OCI-LY1 (cell line): ENCODE measurements at regions not wholly inside any gene's neighbourhood (a gene's known extent, or its start where the extent isn't known, plus 50 kb on each side); places are given as distances from the start of the nearest gene placed in this dataset.

Source experiments
- H2AFZ ChIP-seq: fragments of 200-600 bp; sonication (generic), shearing (Covaris generic); 2 replicates; pipeline ENCODE4 v1.6.0; 2014; ENCODE audit warnings: antibody characterized with exemption, mild to moderate bottlenecking, low read length
- H3F3A ChIP-seq: fragments of 200-600 bp; sonication (generic), shearing (Covaris generic); 2 replicates; pipeline ENCODE4 v1.6.0; 2014; ENCODE audit warnings: mild to moderate bottlenecking, antibody characterized with exemption, low read length, moderate library complexity; ENCODE audit not compliant: insufficient read depth
- H3K27ac ChIP-seq: fragments of 200-600 bp; sonication (generic); 2 replicates; pipeline ENCODE4 v1.5.1; 2014; ENCODE audit warnings: low read length, mixed run types, mild to moderate bottlenecking, low read depth; ENCODE audit not compliant: poor library complexity, severe bottlenecking
- H3K27me3 ChIP-seq: fragments of 200-600 bp; sonication (generic); 2 replicates; pipeline ENCODE4 v1.6.0; 2014; ENCODE audit warnings: antibody characterized with exemption, mild to moderate bottlenecking, low read length, moderate library complexity; ENCODE audit not compliant: insufficient read depth
- H3K36me3 ChIP-seq: fragments of 200-600 bp; sonication (generic); 2 replicates; pipeline ENCODE4 v1.6.1; 2014; ENCODE audit warnings: mild to moderate bottlenecking, antibody characterized with exemption, low read length, moderate library complexity, mixed read lengths; ENCODE audit not compliant: insufficient read depth
- H3K4me1 ChIP-seq: fragments of 200-600 bp; sonication (generic); 2 replicates; pipeline ENCODE4 v1.5.1; 2014; ENCODE audit warnings: mild to moderate bottlenecking, low read length, moderate library complexity; ENCODE audit not compliant: insufficient read depth, severe bottlenecking
- H3K4me2 ChIP-seq: fragments of 200-600 bp; sonication (generic), shearing (Covaris generic); 2 replicates; pipeline ENCODE4 v1.6.1; 2014; ENCODE audit warnings: low read length
- H3K4me3 ChIP-seq: fragments of 200-600 bp; sonication (generic); 2 replicates; pipeline ENCODE4 v1.5.1; 2014; ENCODE audit warnings: low read length, low read depth, mild to moderate bottlenecking, mixed read lengths; ENCODE audit not compliant: poor library complexity, severe bottlenecking
- H3K79me2 ChIP-seq: fragments of 200-600 bp; shearing (Covaris generic); 2 replicates; pipeline ENCODE4 v1.6.1; 2016; ENCODE audit warnings: mixed run types, low read length, mixed read lengths; ENCODE audit not compliant: insufficient read depth
- H3K9ac ChIP-seq: fragments of 200-600 bp; sonication (generic), shearing (Covaris generic); 2 replicates; pipeline ENCODE4 v1.6.1; 2014; ENCODE audit warnings: mild to moderate bottlenecking, low read length, mixed read lengths
- H3K9me2 ChIP-seq: fragments of 200-600 bp; sonication (generic), shearing (Covaris generic); 2 replicates; pipeline ENCODE4 v1.6.1; 2014; ENCODE audit warnings: low read depth, mild to moderate bottlenecking, low read length, mixed read lengths
- H3K9me3 ChIP-seq: fragments of 200-600 bp; shearing (Covaris generic); 2 replicates; pipeline ENCODE4 v1.6.1; 2014; ENCODE audit warnings: low read length, mixed read lengths
- H4K20me1 ChIP-seq: fragments of 200-600 bp; sonication (generic), shearing (Covaris generic); 2 replicates; pipeline ENCODE4 v1.6.0; 2016; ENCODE audit warnings: mild to moderate bottlenecking, low read length; ENCODE audit not compliant: insufficient read depth
- CTCF ChIP-seq: fragments of 200-600 bp; sonication (generic), shearing (Covaris generic); IDR thresholded peaks from 2 replicates; pipeline ENCODE4 v1.5.1; 2017; ENCODE audit warnings: mild to moderate bottlenecking, antibody characterized with exemption, low read length, moderate library complexity, mixed read lengths
- EZH2 ChIP-seq: fragments of 200-600 bp; sonication (generic), shearing (Covaris generic); IDR thresholded peaks from 2 replicates; pipeline ENCODE4 v1.8.0; 2017; ENCODE audit warnings: borderline replicate concordance, mixed run types, mild to moderate bottlenecking, antibody characterized with exemption, low read length, moderate library complexity, mixed read lengths

GRCh38 chr10:58089739-58090138, 178.0 kb downstream of the IPMK start:
- Histone ChIP-seq H3K4me1 (no peaks in the 10 kb centered on the region), H3K4me2 (no peak overlapping the region), H2AFZ (no peak overlapping the region)

GRCh38 chr10:58087896-58088295, 179.8 kb downstream of the IPMK start:
- H3K9me3 ChIP-seq, result no peaks in the 10 kb centered on the region
- no peaks in the 10 kb centered on the region for H4K20me1 ChIP-seq
- no peaks in the 10 kb centered on the region for H3K9me2 ChIP-seq
- no peak overlapping the region for H3K9ac ChIP-seq
- no peak overlapping the region for H3K4me2 ChIP-seq
- H3K36me3 ChIP-seq, result no peaks in the 10 kb centered on the region
- TF ChIP-seq EZH2 (no peak), CTCF (no peak)
- no peaks in the 10 kb centered on the region for H3F3A ChIP-seq
- H3K27ac ChIP-seq, result no peak overlapping the region
- H3K4me1 ChIP-seq, result no peaks in the 10 kb centered on the region
- no peaks in the 10 kb centered on the region for H3K79me2 ChIP-seq
- H3K4me3 ChIP-seq, result no peak overlapping the region
- H3K27me3 ChIP-seq, result no peaks in the 10 kb centered on the region
- no peak overlapping the region for H2AFZ ChIP-seq

More at GRCh38 chr10:58089739-58090138, 178.0 kb downstream of the IPMK start:
- Histone ChIP-seq H3K79me2 (no peaks in the 10 kb centered on the region), H3K36me3 (no peaks in the 10 kb centered on the region), H4K20me1 (no peaks in the 10 kb centered on the region), H3K9me2 (no peaks in the 10 kb centered on the region), H3F3A (no peaks in the 10 kb centered on the region), H3K27ac (no peak overlapping the region), H3K27me3 (no peaks in the 10 kb centered on the region), H3K9ac (no peak overlapping the region), H3K4me3 (no peak overlapping the region), H3K9me3 (no peaks in the 10 kb centered on the region)
- TF ChIP-seq CTCF (no peak), EZH2 (no peak)

DNA sequence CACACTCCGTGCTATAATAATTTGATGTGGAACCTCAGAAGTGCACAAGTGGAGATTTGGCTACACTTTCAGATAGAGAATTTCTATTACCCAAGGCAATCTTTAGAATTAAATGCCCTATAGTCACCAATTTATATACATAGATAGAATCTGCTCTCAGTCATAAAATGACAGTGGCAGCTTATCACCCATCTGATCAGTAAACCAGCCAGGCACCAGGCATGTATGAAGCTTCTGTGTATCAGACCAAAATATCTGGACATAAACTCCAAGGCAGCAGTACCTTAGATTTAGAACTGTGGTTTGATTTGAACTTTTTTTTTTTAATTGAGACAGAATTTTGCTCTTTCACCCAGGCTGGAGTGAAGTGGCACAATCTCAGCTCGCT, 180.9 kb downstream of the IPMK start:
- no peak overlapping the region for H3K27ac ChIP-seq
- no peaks in the 10 kb centered on the region for H3K4me1 ChIP-seq
- H3K9ac ChIP-seq, result no peak overlapping the region
- no peaks in the 10 kb centered on the region for H3K79me2 ChIP-seq
- no peaks in the 10 kb centered on the region for H3K9me3 ChIP-seq
- no peak overlapping the region for H3K4me3 ChIP-seq
- H3K36me3 ChIP-seq, result no peaks in the 10 kb centered on the region
- H3K9me2 ChIP-seq, result no peaks in the 10 kb centered on the region
- H3F3A ChIP-seq, result no peaks in the 10 kb centered on the region
- H3K27me3 ChIP-seq, result no peaks in the 10 kb centered on the region
- no peak overlapping the region for H2AFZ ChIP-seq
- no peak overlapping the region for H3K4me2 ChIP-seq
- no peaks in the 10 kb centered on the region for H4K20me1 ChIP-seq
- TF ChIP-seq CTCF (no peak), EZH2 (no peak)
